OCI-LY7 (cell line): ENCODE measurements at regions not wholly inside any gene's neighbourhood (a gene's known extent, or its start where the extent isn't known, plus 50 kb on each side); places are given as distances from the start of the nearest gene placed in this dataset.

Experiments
- CTCF ChIP-seq: fragments of 200-600 bp; sonication (generic); conservative IDR thresholded peaks from 2 replicates; pipeline ENCODE4 v1.5.1; 2014; ENCODE audit warnings: mild to moderate bottlenecking, antibody characterized with exemption, low read length, moderate library complexity, mixed read lengths
- EZH2phosphoT487 ChIP-seq: fragments of 200-600 bp; sonication (generic); IDR thresholded peaks from 2 replicates; pipeline ENCODE4 v1.6.1; 2018; ENCODE audit warnings: low read depth, borderline replicate concordance, mild to moderate bottlenecking, mixed run types, antibody characterized with exemption, low read length, moderate library complexity, mixed read lengths

- TF ChIP-seq CTCF: no peak
- TF ChIP-seq EZH2phosphoT487: no peak
These were observed 145.6 kb downstream of the MRPL39 start for GRCh38 chr21:25461725-25462124.
